ENCODE measurements at regions not wholly inside any gene's neighbourhood (a gene's known extent, or its start where the extent isn't known, plus 50 kb on each side); places are given as distances from the start of the nearest gene placed in this dataset.

- no peak for DNase-seq (ENCODE audit: low spot score)
These were observed 502.0 kb downstream of the QKI start for GRCh38 chr6:163916315-163917081.

- no peak for DNase-seq (ENCODE audit: low spot score)
These were observed 500.6 kb downstream of the QKI start for GRCh38 chr6:163915131-163915530.

- DNase-seq (ENCODE audit: low spot score) = no peak
These were observed 498.5 kb downstream of the QKI start for GRCh38 chr6:163913045-163913444.

- no peak for DNase-seq (ENCODE audit: low spot score)
These were observed 491.6 kb downstream of the QKI start for GRCh38 chr6:163906006-163906710.

- no peak for DNase-seq (ENCODE audit: low spot score)
These were observed 489.7 kb downstream of the QKI start for GRCh38 chr6:163904186-163904585.

GRCh38 chr6:163903541-163903940 is 489.0 kb downstream of the QKI start:
- DNase-seq (ENCODE audit: low spot score) = no peak

GRCh38 chr6:163902993-163903392 is 488.5 kb downstream of the QKI start:
- DNase-seq (ENCODE audit: low spot score) = no peak

GRCh38 chr6:163901681-163902080 is 487.2 kb downstream of the QKI start:
- DNase-seq (ENCODE audit: low spot score) = no peak

GRCh38 chr6:163900570-163900969 is 486.1 kb downstream of the QKI start:
- DNase-seq (ENCODE audit: low spot score) = no peak

GRCh38 chr6:163897669-163898068 is 483.2 kb downstream of the QKI start:
- no peak for DNase-seq (ENCODE audit: low spot score)

- no peak for DNase-seq (ENCODE audit: low spot score)
These were observed 482.5 kb downstream of the QKI start for GRCh38 chr6:163897030-163897429.

GRCh38 chr6:163895162-163895561 is 480.6 kb downstream of the QKI start:
- no peak for DNase-seq (ENCODE audit: low spot score)

- no peak for DNase-seq (ENCODE audit: low spot score)
These were observed 479.2 kb downstream of the QKI start for GRCh38 chr6:163893609-163894189.

- no peak for DNase-seq (ENCODE audit: low spot score)
These were observed 478.5 kb downstream of the QKI start for GRCh38 chr6:163892824-163893561.

GRCh38 chr6:163889904-163890514 is 475.5 kb downstream of the QKI start:
- DNase-seq (ENCODE audit: low spot score) = no peak

- DNase-seq (ENCODE audit: low spot score) = no peak
These were observed 473.7 kb downstream of the QKI start for GRCh38 chr6:163888030-163888819.

GRCh38 chr6:163886428-163886827 is 471.9 kb downstream of the QKI start:
- no peak for DNase-seq (ENCODE audit: low spot score)

- no peak for DNase-seq (ENCODE audit: low spot score)
These were observed 469.5 kb downstream of the QKI start for GRCh38 chr6:163883984-163884383.

- no peak for DNase-seq (ENCODE audit: low spot score)
These were observed 464.2 kb downstream of the QKI start for GRCh38 chr6:163878698-163879097.

- DNase-seq (ENCODE audit: low spot score) = no peak
These were observed 463.5 kb downstream of the QKI start for GRCh38 chr6:163877877-163878639.
